HL-60 (cell line): ENCODE measurements at regions not wholly inside any gene's neighbourhood (a gene's known extent, or its start where the extent isn't known, plus 50 kb on each side); places are given as distances from the start of the nearest gene placed in this dataset.

Experiments
- DNase-seq, 2 experiments: peaks; one replicate each; pipeline ENCODE4 v3.0.0-alpha.2; 2010 to 2020; ENCODE audit warnings: low read depth in 1 of 2, low spot score in 1 of 2
- H3K27ac ChIP-seq: fragments of 250-450 bp; sonication (Bioruptor Pico); replicated peaks from 2 replicates; pipeline ENCODE4 v1.5.1; 2020; ENCODE audit warnings: mild to moderate bottlenecking, moderate library complexity
- H3K27me3 ChIP-seq: fragments of 250-450 bp; sonication (Bioruptor Pico); 2 replicates; pipeline ENCODE4 v1.5.1; 2021; ENCODE audit warnings: mild to moderate bottlenecking, moderate library complexity; ENCODE audit not compliant: insufficient read depth, poor library complexity, severe bottlenecking
- H3K4me3 ChIP-seq: replicated peaks from 2 replicates; pipeline ENCODE4 v1.5.1; 2011; ENCODE audit warnings: mild to moderate bottlenecking, control low read depth, low read length; ENCODE audit not compliant: insufficient read depth
- CTCF ChIP-seq: IDR thresholded peaks from one replicate; pipeline ENCODE4 v1.5.1; 2011; ENCODE audit warnings: low read length, control low read depth, inconsistent platforms; ENCODE audit not compliant: insufficient read depth
- GABPA ChIP-seq: IDR thresholded peaks from 2 replicates; pipeline ENCODE4 v1.6.1; 2012; ENCODE audit warnings: low read depth
- POLR2AphosphoS5 ChIP-seq: IDR thresholded peaks from 2 replicates; pipeline ENCODE4 v1.6.1; 2012; ENCODE audit warnings: low read depth
- REST ChIP-seq: IDR thresholded peaks from 2 replicates; pipeline ENCODE4 v1.6.1; 2012; ENCODE audit warnings: low read depth; ENCODE audit not compliant: insufficient replicate concordance
- SPI1 ChIP-seq: IDR thresholded peaks from 2 replicates; pipeline ENCODE4 v1.6.1; 2012; ENCODE audit warnings: low read depth, mild to moderate bottlenecking, borderline replicate concordance

GRCh38 chr3:79870313-79870620, 102.5 kb upstream of the ROBO1 start:
- TF ChIP-seq REST (no peak), SPI1 (no peak), POLR2AphosphoS5 (no peak), CTCF (no peak), GABPA (no peak)
- no peak for DNase-seq
- Histone ChIP-seq H3K4me3 (no peak overlapping the region), H3K27ac (no peak overlapping the region), H3K27me3 (no peaks in the 10 kb centered on the region)

- no peak overlapping the region for H3K27ac ChIP-seq
- no peak overlapping the region for H3K4me3 ChIP-seq
- no peak for DNase-seq
- no peak for TF ChIP-seq CTCF
- no peak for TF ChIP-seq SPI1
- no peak for TF ChIP-seq REST
- no peak for TF ChIP-seq POLR2AphosphoS5
- TF ChIP-seq GABPA, result no peak
- no peaks in the 10 kb centered on the region for H3K27me3 ChIP-seq
Measured at GRCh38 chr3:79869461-79870312, 101.9 kb upstream of the ROBO1 start.

GRCh38 chr3:79866162-79866561, 98.4 kb upstream of the ROBO1 start:
- no peak overlapping the region for H3K27ac ChIP-seq
- DNase-seq, result no peak
- H3K27me3 ChIP-seq, result no peaks in the 10 kb centered on the region
- TF ChIP-seq SPI1 (no peak), CTCF (no peak)
- no peak overlapping the region for H3K4me3 ChIP-seq

GRCh38 chr3:79864077-79864476, 96.3 kb upstream of the ROBO1 start:
- Histone ChIP-seq H3K4me3 (no peak overlapping the region), H3K27ac (no peak overlapping the region), H3K27me3 (no peaks in the 10 kb centered on the region)
- TF ChIP-seq POLR2AphosphoS5 (no peak), GABPA (no peak), SPI1 (no peak), CTCF (no peak), REST (no peak)
- DNase-seq, result no peak
